ENCODE measurements at regions not wholly inside any gene's neighbourhood (a gene's known extent, or its start where the extent isn't known, plus 50 kb on each side); places are given as distances from the start of the nearest gene placed in this dataset.

DNA sequence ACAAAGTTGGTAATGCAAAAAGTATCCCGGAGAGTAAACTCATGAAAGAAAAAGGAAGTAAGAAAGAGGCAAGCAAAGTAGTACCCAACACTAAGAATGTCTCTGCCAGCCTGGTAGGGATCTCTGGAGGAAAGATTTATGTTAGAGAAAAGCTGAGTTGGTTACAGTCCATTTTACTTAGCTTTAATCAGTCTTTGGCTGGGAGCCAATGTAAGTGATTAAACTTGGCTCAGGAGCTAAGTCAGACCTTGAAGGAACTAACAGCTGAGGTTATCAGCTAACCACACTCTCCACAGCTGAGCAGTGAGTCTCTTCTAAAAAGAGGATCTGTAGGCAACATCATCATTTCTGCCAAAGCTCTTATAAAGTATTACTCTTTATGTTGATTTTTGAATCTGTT, 148.0 kb downstream of the ANKRD7 start:
- TF ChIP-seq, protein P1, sequence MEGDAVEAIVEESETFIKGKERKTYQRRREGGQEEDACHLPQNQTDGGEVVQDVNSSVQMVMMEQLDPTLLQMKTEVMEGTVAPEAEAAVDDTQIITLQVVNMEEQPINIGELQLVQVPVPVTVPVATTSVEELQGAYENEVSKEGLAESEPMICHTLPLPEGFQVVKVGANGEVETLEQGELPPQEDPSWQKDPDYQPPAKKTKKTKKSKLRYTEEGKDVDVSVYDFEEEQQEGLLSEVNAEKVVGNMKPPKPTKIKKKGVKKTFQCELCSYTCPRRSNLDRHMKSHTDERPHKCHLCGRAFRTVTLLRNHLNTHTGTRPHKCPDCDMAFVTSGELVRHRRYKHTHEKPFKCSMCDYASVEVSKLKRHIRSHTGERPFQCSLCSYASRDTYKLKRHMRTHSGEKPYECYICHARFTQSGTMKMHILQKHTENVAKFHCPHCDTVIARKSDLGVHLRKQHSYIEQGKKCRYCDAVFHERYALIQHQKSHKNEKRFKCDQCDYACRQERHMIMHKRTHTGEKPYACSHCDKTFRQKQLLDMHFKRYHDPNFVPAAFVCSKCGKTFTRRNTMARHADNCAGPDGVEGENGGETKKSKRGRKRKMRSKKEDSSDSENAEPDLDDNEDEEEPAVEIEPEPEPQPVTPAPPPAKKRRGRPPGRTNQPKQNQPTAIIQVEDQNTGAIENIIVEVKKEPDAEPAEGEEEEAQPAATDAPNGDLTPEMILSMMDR (IDR thresholded peaks at IDR 0.05), result no peak
- H3K4me3 Mint-ChIP-seq, result no peak overlapping the region
- CTCF ChIA-PET, result no interaction called here
- peaks cover 1% of the 10 kb centered on the region for H3K27me3 Mint-ChIP-seq
- no peak overlapping the region for H3K27ac Mint-ChIP-seq
- POLR2A ChIA-PET, result no interaction called here
- no peaks in the 10 kb centered on the region for H3K36me3 Mint-ChIP-seq (ENCODE audit: low read depth)
- no peaks in the 10 kb centered on the region for H3K4me1 Mint-ChIP-seq
- no peak for ATAC-seq (ENCODE audit: low read depth)
- H3K9me3 Mint-ChIP-seq, result no peaks in the 10 kb centered on the region
- DNase-seq, result no peak
- intact Hi-C loops (cut with micrococcal nuclease), result no loop called here

DNA sequence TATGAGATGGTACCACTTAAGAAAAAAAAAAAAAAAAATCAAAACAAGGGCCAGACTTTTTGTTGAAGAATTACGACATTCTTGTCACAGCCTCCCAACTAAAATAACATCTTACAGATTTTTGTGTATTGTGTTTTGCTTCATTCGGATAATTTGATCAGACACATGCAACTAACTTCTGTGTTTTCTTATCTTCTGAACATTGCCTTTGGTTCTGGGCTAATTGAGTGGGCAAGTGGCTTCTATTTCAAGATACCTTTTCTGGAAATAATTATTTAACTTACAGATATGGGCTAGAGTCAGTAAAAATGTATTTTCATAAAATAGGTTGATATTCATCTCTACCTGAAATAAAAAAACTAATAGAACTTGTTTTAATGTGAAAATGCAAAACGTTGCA, 165.1 kb downstream of the ANKRD7 start:
- ChIA-PET CTCF (no interaction called here), POLR2A (no interaction called here)
- intact Hi-C loops (cut with micrococcal nuclease), result no loop called here
- H3K36me3 Mint-ChIP-seq (ENCODE audit: low read depth), result no peaks in the 10 kb centered on the region
- no peak overlapping the region for H3K4me3 Mint-ChIP-seq
- H3K4me1 Mint-ChIP-seq, result no peaks in the 10 kb centered on the region
- ATAC-seq (ENCODE audit: low read depth) (no peak), DNase-seq (no peak)
- H3K9me3 Mint-ChIP-seq, result no peaks in the 10 kb centered on the region
- TF ChIP-seq, protein P1 (IDR thresholded peaks at IDR 0.05), result no peak
- no peaks in the 10 kb centered on the region for H3K27me3 Mint-ChIP-seq
- H3K27ac Mint-ChIP-seq, result no peak overlapping the region

DNA sequence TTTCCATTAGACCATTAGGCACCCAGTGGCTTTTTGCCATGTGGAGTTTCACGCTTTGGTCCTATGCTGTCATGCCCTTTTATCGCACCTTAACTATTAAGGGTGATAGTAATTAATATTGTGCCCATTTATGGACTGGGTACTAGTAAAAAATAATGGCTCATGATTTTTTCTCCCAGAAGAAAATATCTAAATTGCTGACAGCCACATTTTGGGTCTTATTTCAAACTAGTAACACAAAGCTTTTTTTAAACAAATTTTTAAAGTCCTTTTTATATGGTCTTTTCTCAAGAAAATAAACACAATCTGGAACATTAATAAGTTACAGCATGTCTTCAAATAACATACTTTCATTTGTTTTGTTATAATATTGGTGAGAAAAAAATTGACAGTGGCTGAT, 179.7 kb downstream of the ANKRD7 start:
- DNase-seq (no peak), ATAC-seq (ENCODE audit: low read depth) (no peak)
- intact Hi-C loops (cut with micrococcal nuclease), result no loop called here

GRCh38 chr7:118418433-118418832, 193.9 kb downstream of the ANKRD7 start:
- ChIA-PET CTCF (no interaction called here), POLR2A (no interaction called here)
- Mint-ChIP-seq H3K36me3 (ENCODE audit: low read depth) (no peaks in the 10 kb centered on the region), H3K9me3 (no peaks in the 10 kb centered on the region), H3K4me1 (no peaks in the 10 kb centered on the region), H3K4me3 (no peak overlapping the region), H3K27me3 (no peaks in the 10 kb centered on the region), H3K27ac (no peak overlapping the region)
- DNase-seq (no peak), ATAC-seq (ENCODE audit: low read depth) (no peak)
- intact Hi-C loops (cut with micrococcal nuclease), result no loop called here
- TF ChIP-seq, protein P1 (IDR thresholded peaks at IDR 0.05), result no peak

More for the DNA sequence above, 179.7 kb downstream of the ANKRD7 start:
- POLR2A ChIA-PET, result no interaction called here
- Mint-ChIP-seq H3K27ac (no peak overlapping the region), H3K9me3 (no peaks in the 10 kb centered on the region), H3K4me1 (no peaks in the 10 kb centered on the region), H3K36me3 (ENCODE audit: low read depth) (no peaks in the 10 kb centered on the region), H3K4me3 (no peak overlapping the region), H3K27me3 (no peaks in the 10 kb centered on the region)
- TF ChIP-seq, protein P1 (IDR thresholded peaks at IDR 0.05), result no peak
- CTCF ChIA-PET, result no interaction called here

- Mint-ChIP-seq H3K9me3 (no peaks in the 10 kb centered on the region), H3K36me3 (ENCODE audit: low read depth) (no peaks in the 10 kb centered on the region), H3K4me1 (no peaks in the 10 kb centered on the region), H3K27me3 (no peaks in the 10 kb centered on the region), H3K4me3 (no peak overlapping the region), H3K27ac (no peak overlapping the region)
- DNase-seq, result no peak
- POLR2A ChIA-PET, result no interaction called here
- TF ChIP-seq, protein P1 (IDR thresholded peaks at IDR 0.05), result no peak
- intact Hi-C loops (cut with micrococcal nuclease), result no loop called here
- ATAC-seq (ENCODE audit: low read depth), result no peak
- CTCF ChIA-PET, result no interaction called here
Observed at GRCh38 chr7:118420888-118421287, 196.4 kb downstream of the ANKRD7 start.
